GM21367 (cell line): ENCODE measurements at regions not wholly inside any gene's neighbourhood (a gene's known extent, or its start where the extent isn't known, plus 50 kb on each side); places are given as distances from the start of the nearest gene placed in this dataset.
"Not testable (repeated sequence)": the region's sequence is repeated elsewhere in the genome, so short reads cannot be mapped to it uniquely, and the experiment has no call there.

Experiments used
- ATAC-seq: cut with Tn5 transposase; IDR thresholded peaks from one replicate; pipeline ENCODE4 v1.9.1; 2021; ENCODE audit not compliant: unreplicated experiment

DNA sequence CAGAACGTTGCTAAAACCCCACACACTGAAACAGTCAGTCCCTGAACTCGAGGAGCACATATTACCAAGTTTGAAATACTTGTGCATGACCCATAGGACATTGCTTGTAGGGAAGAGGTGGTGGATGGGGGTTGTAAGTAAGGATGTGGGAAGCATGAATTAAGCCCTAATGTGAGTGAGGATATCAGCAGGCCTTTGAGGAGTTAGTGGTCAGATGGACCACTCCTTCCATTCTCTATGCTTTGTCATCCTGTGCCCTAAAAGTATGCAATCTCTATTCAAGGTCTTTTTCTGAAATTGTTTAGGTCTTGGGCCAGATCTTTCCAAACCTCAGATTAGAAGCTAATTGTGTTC, 70.9 kb upstream of the SAMSN1 start:
- ATAC-seq: no peak

DNA sequence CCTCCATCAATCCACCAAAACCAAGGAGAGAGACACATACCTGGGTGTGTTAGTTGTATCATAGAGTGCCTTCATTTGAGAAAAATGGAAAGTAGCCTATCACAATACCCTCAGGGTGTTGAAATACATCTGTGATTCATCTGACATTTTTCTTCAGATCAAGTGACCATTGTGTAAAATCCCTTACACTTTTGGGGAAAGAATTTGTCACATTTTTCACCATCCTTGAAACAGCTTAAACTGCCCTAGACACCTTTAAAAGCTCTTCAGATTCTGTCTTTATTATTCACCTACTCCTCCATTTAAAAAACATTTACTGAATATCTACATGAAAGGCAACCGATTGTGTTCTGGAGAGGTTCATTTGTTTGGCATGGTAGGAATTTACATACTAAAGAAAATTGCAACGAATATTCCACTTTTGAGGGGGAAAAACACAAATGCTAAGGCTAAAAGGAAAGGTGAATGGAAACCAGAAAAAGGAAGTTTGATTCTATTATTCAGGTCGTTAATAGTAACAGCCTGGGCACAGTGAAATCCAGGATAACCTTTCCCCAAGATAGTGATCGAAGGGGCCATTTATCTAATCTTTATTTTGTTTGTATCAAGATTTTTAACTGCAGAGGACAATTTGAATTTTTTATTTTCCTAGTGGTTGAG, 70.4 kb upstream of the SAMSN1 start:
- ATAC-seq: no peak

DNA sequence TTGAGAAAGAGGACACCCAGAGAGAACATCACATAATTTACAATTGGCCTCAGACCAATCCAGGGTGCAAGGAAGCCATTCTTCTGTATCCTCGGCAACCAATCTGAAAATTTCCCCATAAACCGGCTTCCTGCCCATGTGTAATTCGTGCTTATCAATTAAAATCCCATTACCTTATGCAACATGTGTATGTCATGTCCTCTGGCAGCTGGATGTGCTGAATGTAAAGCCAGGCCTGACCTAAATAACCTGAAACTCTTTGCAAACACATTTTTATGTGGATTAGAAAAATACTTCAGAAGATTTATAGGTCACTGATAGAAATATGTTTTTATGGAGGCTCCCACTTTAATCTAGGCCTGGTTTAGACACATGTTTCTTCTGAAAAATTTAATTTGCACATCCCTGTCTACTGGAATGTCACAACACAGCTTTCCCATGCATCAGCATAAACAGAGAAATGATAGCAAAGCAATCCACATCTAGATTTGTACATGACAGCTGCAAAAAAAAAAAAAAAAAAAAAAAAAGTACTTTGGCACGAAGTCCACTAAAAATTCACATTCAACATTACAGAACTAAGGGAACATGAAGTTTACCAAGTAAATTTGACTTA, 69.4 kb upstream of the SAMSN1 start:
- no peak for ATAC-seq

DNA sequence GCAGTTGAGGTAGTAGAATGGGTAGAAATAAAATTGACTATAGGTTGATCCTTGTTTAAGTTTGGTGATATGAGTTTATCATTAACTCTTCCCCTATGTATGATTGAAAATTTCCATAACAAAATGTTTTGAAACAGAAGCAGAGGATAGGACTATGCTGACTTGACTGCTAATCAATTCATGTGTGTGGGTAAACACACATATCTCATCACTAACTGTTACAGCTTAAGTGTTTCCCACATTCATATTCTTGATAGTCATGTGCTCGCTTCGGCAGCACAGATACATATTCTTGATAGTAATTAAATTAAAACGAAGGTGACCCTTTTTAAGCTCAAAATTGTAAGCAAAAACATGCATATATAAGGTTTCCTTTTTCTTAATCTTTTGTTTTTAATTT, 68.2 kb upstream of the SAMSN1 start:
- no peak for ATAC-seq

DNA sequence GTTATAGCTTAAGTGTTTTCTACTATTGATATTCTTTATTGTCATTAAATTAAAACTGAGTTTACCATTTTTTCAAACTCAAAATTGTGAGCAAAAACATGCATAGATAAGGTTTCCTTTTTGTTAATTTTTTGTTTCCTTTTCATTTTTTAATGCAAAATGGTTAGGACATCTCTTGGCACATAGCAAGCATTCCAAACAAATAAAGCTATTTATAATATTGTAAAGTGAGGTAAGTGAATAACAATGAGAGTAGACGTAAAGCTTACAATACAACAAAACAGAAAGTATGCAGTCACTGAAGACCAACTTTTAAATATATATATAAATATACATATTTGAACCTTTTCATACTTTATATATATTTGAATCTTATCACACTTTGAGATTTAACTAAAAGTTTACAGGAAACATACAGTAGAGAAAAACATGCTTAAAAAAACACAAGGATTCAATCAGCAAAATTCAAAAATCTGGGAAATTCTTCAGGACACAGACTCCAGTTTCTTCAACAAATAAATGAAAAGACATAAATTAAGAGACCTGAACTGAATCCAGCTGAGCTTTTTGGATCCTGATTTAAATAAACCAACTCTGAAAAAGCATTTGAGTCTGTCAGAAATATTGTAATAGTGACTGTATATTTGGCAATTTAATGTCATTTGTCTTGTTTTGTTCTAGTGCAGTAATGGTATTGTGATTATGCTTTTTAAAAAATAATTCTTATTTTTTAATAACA, 67.5 kb upstream of the SAMSN1 start:
- ATAC-seq: no peak

DNA sequence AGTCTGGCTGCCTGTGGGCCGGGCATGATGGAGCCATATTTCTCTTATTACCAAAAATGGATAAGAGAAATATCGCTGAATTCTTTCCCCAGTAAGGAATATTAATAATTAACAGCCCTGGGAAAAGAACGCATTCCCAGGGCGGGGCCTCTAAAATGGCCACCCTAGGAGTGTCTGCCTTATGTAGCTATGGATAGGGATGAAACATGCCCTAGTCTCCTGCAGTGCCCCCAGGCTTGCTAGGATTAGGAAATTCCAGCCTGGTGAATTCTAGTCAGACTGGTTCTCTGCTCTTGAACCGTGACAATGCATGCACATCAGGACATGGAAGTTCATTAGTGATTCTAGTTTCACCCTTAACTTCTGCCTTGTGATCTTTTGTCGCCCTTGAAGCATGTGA, 64.0 kb upstream of the SAMSN1 start:
- ATAC-seq: not testable (repeated sequence)

DNA sequence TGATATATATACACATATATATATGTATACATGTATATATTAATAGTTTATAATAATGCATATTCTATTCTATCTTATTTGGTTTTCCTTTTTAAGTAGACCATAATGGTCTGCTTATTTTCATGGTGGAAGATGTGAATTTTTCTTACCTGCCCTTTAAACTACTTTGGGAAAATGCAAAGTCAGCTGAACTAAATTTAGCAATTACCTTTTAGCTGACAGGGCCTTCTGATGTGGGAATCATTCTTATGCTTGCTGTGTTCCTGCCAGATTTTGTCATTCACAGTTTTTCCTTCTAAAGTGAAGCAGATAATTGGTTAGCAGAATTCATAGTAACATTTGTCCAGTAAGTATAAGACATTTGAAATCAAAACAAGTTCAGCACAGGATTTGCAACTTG, 63.2 kb upstream of the SAMSN1 start:
- ATAC-seq: no peak

DNA sequence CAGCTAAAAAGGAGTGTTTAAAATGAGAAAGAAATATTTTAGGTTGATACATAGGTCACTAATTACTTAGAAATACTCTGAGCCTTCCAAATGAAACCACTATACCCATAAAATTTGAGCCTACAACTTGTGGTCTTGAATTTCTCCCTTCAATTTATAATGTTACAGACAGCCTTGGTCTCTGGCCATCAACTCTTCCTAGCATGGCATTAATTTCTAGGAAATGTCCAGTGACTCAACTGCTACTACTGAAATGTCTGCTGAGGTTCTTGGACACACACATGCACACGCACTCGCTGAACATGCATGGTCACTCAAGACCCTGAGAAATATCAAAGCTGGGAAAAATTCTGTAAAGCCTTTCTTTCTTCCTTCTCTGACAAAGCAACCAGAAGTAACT, 61.1 kb upstream of the SAMSN1 start:
- no peak for ATAC-seq

DNA sequence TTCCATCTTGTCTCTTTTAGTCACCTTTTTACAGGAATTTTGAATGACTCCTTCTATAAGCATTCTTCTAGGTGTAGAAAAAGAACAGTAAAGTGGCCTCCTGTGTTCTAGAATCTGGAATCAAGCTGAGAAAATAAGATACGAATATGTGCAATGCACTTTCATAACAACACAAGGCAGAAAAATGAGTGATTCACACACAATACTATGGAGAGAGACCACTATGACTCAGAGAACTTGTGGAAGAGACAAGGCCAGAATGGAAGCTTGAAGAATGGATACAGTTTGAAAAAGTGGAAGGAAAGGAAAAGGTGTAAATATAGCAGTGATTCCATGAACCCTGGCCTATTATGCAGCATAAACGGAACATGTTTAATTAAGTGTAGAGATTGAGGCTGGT, 57.1 kb upstream of the SAMSN1 start:
- ATAC-seq: no peak

DNA sequence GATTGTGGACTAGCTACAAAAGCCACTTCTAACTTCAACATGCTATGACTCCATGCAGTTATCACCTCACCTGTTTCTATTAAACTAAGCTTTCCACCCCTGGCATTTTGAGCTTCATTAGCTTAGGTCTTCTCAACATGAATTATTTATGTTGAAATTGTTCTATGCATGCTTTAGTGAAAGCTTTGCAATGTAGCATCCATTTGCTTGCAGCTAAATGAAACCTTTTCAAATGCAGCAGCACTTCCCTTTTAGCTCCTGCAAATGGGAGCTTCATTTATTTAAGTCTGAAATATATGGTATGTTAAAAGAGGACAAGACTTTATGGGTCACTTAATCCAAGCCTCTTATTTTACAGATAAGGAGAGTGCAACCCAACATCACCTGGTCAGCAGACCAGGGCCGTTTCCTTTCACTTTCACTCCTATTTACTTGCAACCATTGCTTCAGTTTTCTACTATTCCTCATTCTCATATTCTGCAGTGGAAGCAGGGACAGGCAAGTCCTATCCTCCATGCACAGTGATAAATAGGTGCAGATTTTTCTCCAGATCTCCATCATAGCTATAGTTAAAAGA, 56.4 kb upstream of the SAMSN1 start:
- ATAC-seq: no peak

DNA sequence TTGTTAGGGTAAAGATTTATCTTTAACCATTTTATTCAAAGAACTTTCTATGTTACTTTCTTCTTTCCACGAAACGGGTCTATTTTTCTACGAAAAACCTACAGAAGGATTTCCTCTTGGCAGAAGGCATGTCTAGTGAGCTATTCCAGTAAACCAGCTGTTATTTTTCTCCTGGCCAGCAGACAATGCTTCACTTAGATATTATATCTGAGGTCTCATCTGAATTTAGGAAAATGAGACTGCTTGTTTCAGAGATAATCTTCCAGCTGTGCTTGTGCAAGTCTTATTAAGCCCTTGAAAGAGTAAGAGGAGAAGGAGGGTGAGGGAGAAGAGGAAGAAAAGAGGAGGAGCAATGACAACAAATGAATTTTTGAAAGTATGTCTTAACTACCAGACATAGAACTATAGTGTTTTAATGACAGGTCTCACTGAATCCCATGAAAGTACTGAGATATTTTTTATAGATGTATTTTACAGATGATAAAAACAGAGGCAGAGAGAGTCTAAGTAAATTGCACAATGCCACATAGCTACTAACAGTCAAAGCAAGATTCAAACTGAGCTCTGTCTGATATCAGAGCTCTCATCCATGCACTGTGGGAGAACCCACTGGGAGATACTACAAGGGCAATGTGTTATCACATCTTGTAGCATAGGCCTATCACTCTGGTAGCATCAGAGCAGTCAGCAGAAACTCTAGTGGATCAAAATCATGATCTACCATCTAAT, 54.6 kb upstream of the SAMSN1 start:
- no peak for ATAC-seq

DNA sequence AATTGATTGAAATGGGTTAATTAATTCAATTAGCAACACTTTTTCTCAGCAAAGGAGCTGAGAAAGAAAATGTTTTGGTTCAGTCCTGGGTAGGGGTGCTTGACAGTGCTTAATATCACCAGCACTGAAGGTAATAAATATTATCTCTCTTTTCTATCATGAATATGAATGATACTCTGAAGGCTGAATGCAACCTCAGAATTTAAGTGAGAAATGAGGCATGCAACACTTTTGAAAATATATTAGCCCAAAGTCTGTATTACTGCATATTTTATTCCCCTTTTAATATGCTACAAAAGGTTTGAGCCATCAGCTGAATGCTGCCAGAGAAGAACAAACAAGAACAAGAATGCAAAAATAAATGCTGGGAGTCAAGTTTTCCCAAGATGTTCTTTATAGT, 52.0 kb upstream of the SAMSN1 start:
- ATAC-seq: no peak
